GM23338 (cell line): ENCODE measurements at regions not wholly inside any gene's neighbourhood (a gene's known extent, or its start where the extent isn't known, plus 50 kb on each side); places are given as distances from the start of the nearest gene placed in this dataset.

Experiments
- ATAC-seq: fragments of 200-7000 bp; cut with Tn5 transposase; 3 replicates; pipeline ENCODE4 v1.9.1; 2020
- DNase-seq: peaks from one replicate; pipeline ENCODE4 v3.0.0-alpha.2; 2015; ENCODE audit warnings: low spot score
- H2AFZ ChIP-seq: fragments of 200-600 bp; sonication (generic); 2 replicates; pipeline ENCODE4 v1.8.0; 2016; ENCODE audit warnings: antibody characterized with exemption, mild to moderate bottlenecking, moderate library complexity
- H3F3A ChIP-seq: fragments of 200-600 bp; sonication (generic); replicated peaks from 2 replicates; pipeline ENCODE4 v1.8.0; 2017; ENCODE audit warnings: antibody characterized with exemption, mixed run types, low read depth
- H3K27ac ChIP-seq: fragments of 200-600 bp; sonication (generic); 2 replicates; pipeline ENCODE4 v1.6.1; 2016; ENCODE audit warnings: low read depth
- H3K27me3 ChIP-seq: fragments of 200-600 bp; sonication (generic); 2 replicates; pipeline ENCODE4 v1.8.0; 2016; ENCODE audit warnings: mild to moderate bottlenecking, mixed run types, moderate library complexity; ENCODE audit not compliant: insufficient read depth
- H3K36me3 ChIP-seq: fragments of 200-600 bp; sonication (generic); 2 replicates; pipeline ENCODE4 v1.8.0; 2016; ENCODE audit warnings: mild to moderate bottlenecking; ENCODE audit not compliant: insufficient read depth
- H3K4me1 ChIP-seq: fragments of 200-600 bp; sonication (generic); 2 replicates; pipeline ENCODE4 v1.8.0; 2016; ENCODE audit warnings: mild to moderate bottlenecking, moderate library complexity; ENCODE audit not compliant: insufficient read depth
- H3K4me2 ChIP-seq: fragments of 200-600 bp; sonication (generic); 2 replicates; pipeline ENCODE4 v1.7.1; 2017; ENCODE audit warnings: mixed run types
- H3K4me3 ChIP-seq: fragments of 200-600 bp; sonication (generic); 2 replicates; pipeline ENCODE4 v1.6.1; 2016; ENCODE audit warnings: mixed run types
- H3K79me2 ChIP-seq: fragments of 200-600 bp; sonication (generic); replicated peaks from 2 replicates; pipeline ENCODE4 v1.8.0; 2017; ENCODE audit warnings: mild to moderate bottlenecking; ENCODE audit not compliant: insufficient read depth
- H3K9me2 ChIP-seq: fragments of 200-600 bp; sonication (generic); 2 replicates; pipeline ENCODE4 v1.8.0; 2017; ENCODE audit not compliant: insufficient read depth
- H4K20me1 ChIP-seq: fragments of 200-600 bp; sonication (generic); replicated peaks from 2 replicates; pipeline ENCODE4 v1.8.0; 2017; ENCODE audit warnings: mild to moderate bottlenecking; ENCODE audit not compliant: insufficient read depth
- H3K27ac Mint-ChIP-seq: 2 replicates; pipeline ENCODE4 v1.8.0; 2020; ENCODE audit warnings: inconsistent platforms, mild to moderate bottlenecking, moderate library complexity, mixed read lengths
- H3K27me3 Mint-ChIP-seq: 3 replicates; pipeline ENCODE4 v1.8.0; 2022; ENCODE audit warnings: low read depth, mild to moderate bottlenecking, moderate library complexity, mixed read lengths, inconsistent platforms; ENCODE audit not compliant: insufficient read depth, poor library complexity
- H3K36me3 Mint-ChIP-seq: 3 replicates; pipeline ENCODE4 v1.8.0; 2021; ENCODE audit warnings: low read depth, mild to moderate bottlenecking, inconsistent platforms, moderate library complexity, mixed read lengths
- H3K4me1 Mint-ChIP-seq: 3 replicates; pipeline ENCODE4 v1.8.0; 2020; ENCODE audit warnings: mild to moderate bottlenecking, inconsistent platforms, mixed read lengths
- H3K4me3 Mint-ChIP-seq: 3 replicates; pipeline ENCODE4 v1.8.0; 2021; ENCODE audit warnings: moderate library complexity, mild to moderate bottlenecking, inconsistent platforms, mixed read lengths
- H3K9me3 Mint-ChIP-seq: 3 replicates; pipeline ENCODE4 v1.8.0; 2020; ENCODE audit warnings: moderate library complexity, mild to moderate bottlenecking, inconsistent platforms, mixed read lengths
- EZH2phosphoT487 ChIP-seq: fragments of 200-600 bp; sonication (generic); IDR thresholded peaks from one replicate; pipeline ENCODE4 v1.8.1; 2018; ENCODE audit warnings: antibody characterized with exemption; ENCODE audit not compliant: unreplicated experiment
- JUNB ChIP-seq: IDR thresholded peaks from one replicate; pipeline ENCODE4 v1.6.1; 2016; ENCODE audit warnings: antibody characterized with exemption; ENCODE audit not compliant: unreplicated experiment
- NANOG ChIP-seq: IDR thresholded peaks from 2 replicates; pipeline ENCODE4 v1.6.1; 2016; ENCODE audit warnings: antibody characterized with exemption, borderline replicate concordance
- POLR2AphosphoS5 ChIP-seq: IDR thresholded peaks from 2 replicates; pipeline ENCODE4 v1.6.1; 2016; ENCODE audit warnings: antibody characterized with exemption, low read depth
- STAT1 ChIP-seq: IDR thresholded peaks from one replicate; pipeline ENCODE4 v1.6.1; 2016; ENCODE audit warnings: antibody characterized with exemption; ENCODE audit not compliant: unreplicated experiment
- TF ChIP-seq, protein P1 (sequence below), 2 experiments: fragments of 200-600 bp in 1 of 2; sonication (generic) in 1 of 2; conservative IDR thresholded peaks; 2 replicates each; pipeline versions ENCODE4 v1.5.1 to v1.6.1; 2016 to 2017; ENCODE audit warnings: antibody characterized with exemption in 2 of 2, low read depth in 2 of 2, mild to moderate bottlenecking in 2 of 2, moderate library complexity in 1 of 2
- TF ChIP-seq, protein P2 (sequence below): IDR thresholded peaks from one replicate; pipeline ENCODE4 v1.6.1; 2018; ENCODE audit warnings: antibody characterized with exemption; ENCODE audit not compliant: unreplicated experiment
- TF ChIP-seq, protein P3 (sequence below): fragments of 250-450 bp; sonication (Bioruptor Pico); IDR thresholded peaks from 2 replicates; pipeline ENCODE4 v1.5.0; 2020; ENCODE audit warnings: mild to moderate bottlenecking, moderate library complexity

DNA sequence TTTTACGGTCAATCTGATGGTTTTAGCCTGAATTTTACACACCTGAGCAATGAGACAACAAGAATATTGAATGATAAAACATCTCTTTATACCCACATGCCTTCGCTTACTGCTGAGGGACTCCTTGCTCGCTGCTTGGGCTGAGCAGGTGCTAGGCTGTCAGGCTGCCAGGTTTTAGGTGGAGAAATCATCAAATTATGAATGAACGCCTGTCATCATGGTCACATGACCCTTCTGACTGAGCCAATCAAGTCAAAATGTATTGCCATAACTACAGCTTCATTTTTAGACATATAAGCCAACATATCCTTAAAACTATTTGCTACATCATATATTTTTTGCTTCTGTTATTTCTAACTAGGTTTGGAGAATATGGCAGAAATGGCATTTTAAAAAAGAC is 274.0 kb downstream of the LNPK start:
- ATAC-seq (no peak), DNase-seq (no peak)
- no peaks in the 10 kb centered on the region for H3K36me3 Mint-ChIP-seq
- Histone ChIP-seq H3F3A (no peaks in the 10 kb centered on the region), H3K4me2 (no peak overlapping the region), H4K20me1 (no peaks in the 10 kb centered on the region), H3K9me2 (peaks cover 8% of the 10 kb centered on the region; the same call in 1 of the 2 replicates), H3K4me3 (no peak overlapping the region), H3K27ac (no peak overlapping the region), H3K79me2 (no peaks in the 10 kb centered on the region), H2AFZ (no peak overlapping the region), H3K36me3 (no peaks in the 10 kb centered on the region), H3K27me3 (no peaks in the 10 kb centered on the region), H3K4me1 (no peaks in the 10 kb centered on the region)
- no peak overlapping the region for H3K27ac Mint-ChIP-seq
- H3K27me3 Mint-ChIP-seq, result peaks cover under 1% of the 10 kb centered on the region
- H3K4me1 Mint-ChIP-seq, result no peaks in the 10 kb centered on the region
- H3K4me3 Mint-ChIP-seq, result no peak overlapping the region
- H3K9me3 Mint-ChIP-seq, result no peaks in the 10 kb centered on the region
- TF ChIP-seq JUNB (no peak), NANOG (no peak), EZH2phosphoT487 (no peak), STAT1 (no peak), POLR2AphosphoS5 (no peak)
- TF ChIP-seq, protein P1, sequence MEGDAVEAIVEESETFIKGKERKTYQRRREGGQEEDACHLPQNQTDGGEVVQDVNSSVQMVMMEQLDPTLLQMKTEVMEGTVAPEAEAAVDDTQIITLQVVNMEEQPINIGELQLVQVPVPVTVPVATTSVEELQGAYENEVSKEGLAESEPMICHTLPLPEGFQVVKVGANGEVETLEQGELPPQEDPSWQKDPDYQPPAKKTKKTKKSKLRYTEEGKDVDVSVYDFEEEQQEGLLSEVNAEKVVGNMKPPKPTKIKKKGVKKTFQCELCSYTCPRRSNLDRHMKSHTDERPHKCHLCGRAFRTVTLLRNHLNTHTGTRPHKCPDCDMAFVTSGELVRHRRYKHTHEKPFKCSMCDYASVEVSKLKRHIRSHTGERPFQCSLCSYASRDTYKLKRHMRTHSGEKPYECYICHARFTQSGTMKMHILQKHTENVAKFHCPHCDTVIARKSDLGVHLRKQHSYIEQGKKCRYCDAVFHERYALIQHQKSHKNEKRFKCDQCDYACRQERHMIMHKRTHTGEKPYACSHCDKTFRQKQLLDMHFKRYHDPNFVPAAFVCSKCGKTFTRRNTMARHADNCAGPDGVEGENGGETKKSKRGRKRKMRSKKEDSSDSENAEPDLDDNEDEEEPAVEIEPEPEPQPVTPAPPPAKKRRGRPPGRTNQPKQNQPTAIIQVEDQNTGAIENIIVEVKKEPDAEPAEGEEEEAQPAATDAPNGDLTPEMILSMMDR (conservative IDR thresholded peaks at IDR 0.05; ENCODE audit: low read depth in 2 of 2), result no peak
- TF ChIP-seq, protein P2, sequence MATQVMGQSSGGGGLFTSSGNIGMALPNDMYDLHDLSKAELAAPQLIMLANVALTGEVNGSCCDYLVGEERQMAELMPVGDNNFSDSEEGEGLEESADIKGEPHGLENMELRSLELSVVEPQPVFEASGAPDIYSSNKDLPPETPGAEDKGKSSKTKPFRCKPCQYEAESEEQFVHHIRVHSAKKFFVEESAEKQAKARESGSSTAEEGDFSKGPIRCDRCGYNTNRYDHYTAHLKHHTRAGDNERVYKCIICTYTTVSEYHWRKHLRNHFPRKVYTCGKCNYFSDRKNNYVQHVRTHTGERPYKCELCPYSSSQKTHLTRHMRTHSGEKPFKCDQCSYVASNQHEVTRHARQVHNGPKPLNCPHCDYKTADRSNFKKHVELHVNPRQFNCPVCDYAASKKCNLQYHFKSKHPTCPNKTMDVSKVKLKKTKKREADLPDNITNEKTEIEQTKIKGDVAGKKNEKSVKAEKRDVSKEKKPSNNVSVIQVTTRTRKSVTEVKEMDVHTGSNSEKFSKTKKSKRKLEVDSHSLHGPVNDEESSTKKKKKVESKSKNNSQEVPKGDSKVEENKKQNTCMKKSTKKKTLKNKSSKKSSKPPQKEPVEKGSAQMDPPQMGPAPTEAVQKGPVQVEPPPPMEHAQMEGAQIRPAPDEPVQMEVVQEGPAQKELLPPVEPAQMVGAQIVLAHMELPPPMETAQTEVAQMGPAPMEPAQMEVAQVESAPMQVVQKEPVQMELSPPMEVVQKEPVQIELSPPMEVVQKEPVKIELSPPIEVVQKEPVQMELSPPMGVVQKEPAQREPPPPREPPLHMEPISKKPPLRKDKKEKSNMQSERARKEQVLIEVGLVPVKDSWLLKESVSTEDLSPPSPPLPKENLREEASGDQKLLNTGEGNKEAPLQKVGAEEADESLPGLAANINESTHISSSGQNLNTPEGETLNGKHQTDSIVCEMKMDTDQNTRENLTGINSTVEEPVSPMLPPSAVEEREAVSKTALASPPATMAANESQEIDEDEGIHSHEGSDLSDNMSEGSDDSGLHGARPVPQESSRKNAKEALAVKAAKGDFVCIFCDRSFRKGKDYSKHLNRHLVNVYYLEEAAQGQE, result no peak
- TF ChIP-seq, protein P3, sequence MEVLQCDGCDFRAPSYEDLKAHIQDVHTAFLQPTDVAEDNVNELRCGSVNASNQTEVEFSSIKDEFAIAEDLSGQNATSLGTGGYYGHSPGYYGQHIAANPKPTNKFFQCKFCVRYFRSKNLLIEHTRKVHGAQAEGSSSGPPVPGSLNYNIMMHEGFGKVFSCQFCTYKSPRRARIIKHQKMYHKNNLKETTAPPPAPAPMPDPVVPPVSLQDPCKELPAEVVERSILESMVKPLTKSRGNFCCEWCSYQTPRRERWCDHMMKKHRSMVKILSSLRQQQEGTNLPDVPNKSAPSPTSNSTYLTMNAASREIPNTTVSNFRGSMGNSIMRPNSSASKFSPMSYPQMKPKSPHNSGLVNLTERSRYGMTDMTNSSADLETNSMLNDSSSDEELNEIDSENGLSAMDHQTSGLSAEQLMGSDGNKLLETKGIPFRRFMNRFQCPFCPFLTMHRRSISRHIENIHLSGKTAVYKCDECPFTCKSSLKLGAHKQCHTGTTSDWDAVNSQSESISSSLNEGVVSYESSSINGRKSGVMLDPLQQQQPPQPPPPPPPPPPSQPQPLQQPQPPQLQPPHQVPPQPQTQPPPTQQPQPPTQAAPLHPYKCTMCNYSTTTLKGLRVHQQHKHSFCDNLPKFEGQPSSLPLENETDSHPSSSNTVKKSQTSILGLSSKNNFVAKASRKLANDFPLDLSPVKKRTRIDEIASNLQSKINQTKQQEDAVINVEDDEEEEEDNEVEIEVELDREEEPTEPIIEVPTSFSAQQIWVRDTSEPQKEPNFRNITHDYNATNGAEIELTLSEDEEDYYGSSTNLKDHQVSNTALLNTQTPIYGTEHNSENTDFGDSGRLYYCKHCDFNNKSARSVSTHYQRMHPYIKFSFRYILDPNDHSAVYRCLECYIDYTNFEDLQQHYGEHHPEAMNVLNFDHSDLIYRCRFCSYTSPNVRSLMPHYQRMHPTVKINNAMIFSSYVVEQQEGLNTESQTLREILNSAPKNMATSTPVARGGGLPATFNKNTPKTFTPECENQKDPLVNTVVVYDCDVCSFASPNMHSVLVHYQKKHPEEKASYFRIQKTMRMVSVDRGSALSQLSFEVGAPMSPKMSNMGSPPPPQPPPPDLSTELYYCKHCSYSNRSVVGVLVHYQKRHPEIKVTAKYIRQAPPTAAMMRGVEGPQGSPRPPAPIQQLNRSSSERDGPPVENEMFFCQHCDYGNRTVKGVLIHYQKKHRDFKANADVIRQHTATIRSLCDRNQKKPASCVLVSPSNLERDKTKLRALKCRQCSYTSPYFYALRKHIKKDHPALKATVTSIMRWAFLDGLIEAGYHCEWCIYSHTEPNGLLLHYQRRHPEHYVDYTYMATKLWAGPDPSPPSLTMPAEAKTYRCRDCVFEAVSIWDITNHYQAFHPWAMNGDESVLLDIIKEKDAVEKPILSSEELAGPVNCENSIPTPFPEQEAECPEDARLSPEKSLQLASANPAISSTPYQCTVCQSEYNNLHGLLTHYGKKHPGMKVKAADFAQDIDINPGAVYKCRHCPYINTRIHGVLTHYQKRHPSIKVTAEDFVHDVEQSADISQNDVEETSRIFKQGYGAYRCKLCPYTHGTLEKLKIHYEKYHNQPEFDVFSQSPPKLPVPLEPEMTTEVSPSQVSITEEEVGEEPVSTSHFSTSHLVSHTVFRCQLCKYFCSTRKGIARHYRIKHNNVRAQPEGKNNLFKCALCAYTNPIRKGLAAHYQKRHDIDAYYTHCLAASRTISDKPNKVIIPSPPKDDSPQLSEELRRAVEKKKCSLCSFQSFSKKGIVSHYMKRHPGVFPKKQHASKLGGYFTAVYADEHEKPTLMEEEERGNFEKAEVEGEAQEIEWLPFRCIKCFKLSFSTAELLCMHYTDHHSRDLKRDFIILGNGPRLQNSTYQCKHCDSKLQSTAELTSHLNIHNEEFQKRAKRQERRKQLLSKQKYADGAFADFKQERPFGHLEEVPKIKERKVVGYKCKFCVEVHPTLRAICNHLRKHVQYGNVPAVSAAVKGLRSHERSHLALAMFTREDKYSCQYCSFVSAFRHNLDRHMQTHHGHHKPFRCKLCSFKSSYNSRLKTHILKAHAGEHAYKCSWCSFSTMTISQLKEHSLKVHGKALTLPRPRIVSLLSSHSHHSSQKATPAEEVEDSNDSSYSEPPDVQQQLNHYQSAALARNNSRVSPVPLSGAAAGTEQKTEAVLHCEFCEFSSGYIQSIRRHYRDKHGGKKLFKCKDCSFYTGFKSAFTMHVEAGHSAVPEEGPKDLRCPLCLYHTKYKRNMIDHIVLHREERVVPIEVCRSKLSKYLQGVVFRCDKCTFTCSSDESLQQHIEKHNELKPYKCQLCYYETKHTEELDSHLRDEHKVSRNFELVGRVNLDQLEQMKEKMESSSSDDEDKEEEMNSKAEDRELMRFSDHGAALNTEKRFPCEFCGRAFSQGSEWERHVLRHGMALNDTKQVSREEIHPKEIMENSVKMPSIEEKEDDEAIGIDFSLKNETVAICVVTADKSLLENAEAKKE (CRISPR knock-in tag), result no peak
